ENCODE measurements at regions not wholly inside any gene's neighbourhood (a gene's known extent, or its start where the extent isn't known, plus 50 kb on each side); places are given as distances from the start of the nearest gene placed in this dataset.

GRCh38 chr1:195462152-195462551 is 1146.1 kb downstream of the KCNT2 start:
- Histone ChIP-seq H3K36me3 (ENCODE audit: control insufficient read depth in 4 of 4, insufficient read depth in 4 of 4, low read length in 4 of 4) (no peaks in the 10 kb centered on the region), H3K4me1 (ENCODE audit: control insufficient read depth in 5 of 5, insufficient read depth in 5 of 5, low read length in 5 of 5) (no peaks in the 10 kb centered on the region), H3K27ac (ENCODE audit: low read depth in 1 of 2, low read length in 1 of 2) (no peak overlapping the region), H3K9ac (ENCODE audit: insufficient read depth in 1 of 2, low read length in 2 of 2) (no peak overlapping the region), H3K9me3 (ENCODE audit: control insufficient read depth in 4 of 4, insufficient read depth in 3 of 4, low read length in 3 of 4) (no peaks in the 10 kb centered on the region), H3K4me3 (no peak overlapping the region), H3K27me3 (ENCODE audit: control insufficient read depth in 3 of 3, insufficient read depth in 3 of 3, low read length in 2 of 3) (no peaks in the 10 kb centered on the region)
- TF ChIP-seq CTCF (IDR thresholded peaks at IDR 0.05; ENCODE audit: control extremely low read depth, extremely low read depth): no peak
- DNase-seq (no peak), ATAC-seq (ENCODE audit: insufficient read depth, low FRiP score) (no peak)
- 84 to 92% methylated on average over 2 of the region's 2 CpGs for WGBS, 2 donors

DNA sequence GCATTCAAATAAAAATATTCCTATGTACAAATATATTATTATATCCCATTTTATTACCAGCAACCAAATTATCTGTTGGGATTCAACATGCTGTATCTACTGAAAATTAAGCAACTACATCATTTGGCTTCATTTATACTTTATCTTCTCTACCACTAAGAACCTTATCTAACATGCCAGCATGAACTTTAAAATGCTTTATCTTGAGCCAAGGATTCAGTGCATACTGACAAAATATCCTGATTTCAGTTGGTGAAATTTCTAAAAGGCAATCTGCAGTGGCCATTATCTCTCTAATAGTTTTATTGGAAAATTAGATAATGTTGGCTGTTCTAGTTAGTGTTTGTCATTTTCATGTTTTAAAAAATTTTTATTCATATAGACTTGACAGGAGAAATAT is 1149.9 kb downstream of the KCNT2 start:
- no peak overlapping the region for H3K9ac ChIP-seq (ENCODE audit: insufficient read depth in 1 of 2, low read length in 2 of 2)

DNA sequence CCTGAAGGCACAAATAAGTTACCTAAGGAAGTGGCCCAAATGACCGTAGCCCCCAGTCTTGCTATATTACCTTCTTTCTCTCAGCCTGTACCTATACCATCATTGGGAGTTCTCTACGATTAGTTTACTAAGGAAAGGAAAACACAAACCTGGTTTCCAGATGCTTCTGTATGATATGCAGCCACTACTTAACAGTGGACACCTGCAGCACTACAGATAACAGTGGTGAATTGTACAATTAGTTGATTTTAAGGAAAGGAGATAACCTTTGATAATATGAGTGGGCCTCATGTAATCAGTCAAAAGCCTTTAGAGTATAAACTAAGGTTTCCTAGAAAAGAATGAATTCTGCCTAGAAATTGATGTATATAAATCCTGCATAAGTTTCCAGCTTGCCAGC is 1157.4 kb downstream of the KCNT2 start:
- DNase-seq (no peak), ATAC-seq (ENCODE audit: insufficient read depth, low FRiP score) (no peak)
- no peaks in the 10 kb centered on the region for H3K27me3 ChIP-seq (ENCODE audit: control insufficient read depth in 3 of 3, insufficient read depth in 3 of 3, low read length in 2 of 3)
- no peak overlapping the region for H3K4me3 ChIP-seq
- peaks cover 0 to 7% (median 0%) of the 10 kb centered on the region in 4 donors for H3K9me3 ChIP-seq (ENCODE audit: control insufficient read depth in 4 of 4, insufficient read depth in 3 of 4, low read length in 3 of 4)
- no peaks in the 10 kb centered on the region for H3K36me3 ChIP-seq (ENCODE audit: control insufficient read depth in 4 of 4, insufficient read depth in 4 of 4, low read length in 4 of 4)
- TF ChIP-seq CTCF (IDR thresholded peaks at IDR 0.05; ENCODE audit: control extremely low read depth, extremely low read depth): no peak
- whole genome bisulfite sequencing, 2 donors: 55 to 64% methylated on average over 2 of the region's 2 CpGs
- H3K4me1 ChIP-seq (ENCODE audit: control insufficient read depth in 5 of 5, insufficient read depth in 5 of 5, low read length in 5 of 5): no peaks in the 10 kb centered on the region
- H3K27ac ChIP-seq (ENCODE audit: low read depth in 1 of 2, low read length in 1 of 2): no peak overlapping the region
- no peak overlapping the region for H3K9ac ChIP-seq (ENCODE audit: insufficient read depth in 1 of 2, low read length in 2 of 2)

More for the DNA sequence above, 1149.9 kb downstream of the KCNT2 start:
- Histone ChIP-seq H3K4me3 (no peak overlapping the region), H3K27ac (ENCODE audit: low read depth in 1 of 2, low read length in 1 of 2) (no peak overlapping the region), H3K36me3 (ENCODE audit: control insufficient read depth in 4 of 4, insufficient read depth in 4 of 4, low read length in 4 of 4) (no peaks in the 10 kb centered on the region), H3K27me3 (ENCODE audit: control insufficient read depth in 3 of 3, insufficient read depth in 3 of 3, low read length in 2 of 3) (no peaks in the 10 kb centered on the region), H3K9me3 (ENCODE audit: control insufficient read depth in 4 of 4, insufficient read depth in 3 of 4, low read length in 3 of 4) (no peaks in the 10 kb centered on the region), H3K4me1 (ENCODE audit: control insufficient read depth in 5 of 5, insufficient read depth in 5 of 5, low read length in 5 of 5) (no peaks in the 10 kb centered on the region)
- no peak for ATAC-seq (ENCODE audit: insufficient read depth, low FRiP score)
- no peak for TF ChIP-seq CTCF (IDR thresholded peaks at IDR 0.05; ENCODE audit: control extremely low read depth, extremely low read depth)
- DNase-seq: no peak

DNA sequence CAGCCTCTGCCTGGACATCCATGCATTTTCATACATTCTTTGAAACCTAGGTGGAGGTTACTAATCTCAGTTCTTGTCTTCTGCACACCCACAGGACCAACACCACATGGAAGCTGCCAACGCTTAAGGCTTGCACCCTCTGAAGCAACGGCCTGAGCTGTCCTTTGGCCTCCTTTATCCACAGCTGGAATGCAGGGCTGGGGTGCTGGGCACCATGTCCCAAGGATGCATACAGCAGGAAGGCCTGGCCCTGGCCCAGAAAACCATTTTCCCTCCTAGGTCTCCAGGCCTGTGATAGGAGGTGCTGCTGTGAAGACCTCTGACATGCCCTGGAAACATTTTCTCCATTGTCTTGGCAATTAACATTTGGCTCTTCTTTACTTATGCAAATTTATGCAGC is 1168.6 kb downstream of the KCNT2 start:
- 88 to 96% methylated on average over 2 of the region's 2 CpGs for WGBS, 2 donors

More for the DNA sequence above, 1168.6 kb downstream of the KCNT2 start:
- DNase-seq: no peak
- Histone ChIP-seq H3K36me3 (ENCODE audit: control insufficient read depth in 4 of 4, insufficient read depth in 4 of 4, low read length in 4 of 4) (no peaks in the 10 kb centered on the region), H3K27me3 (ENCODE audit: control insufficient read depth in 3 of 3, insufficient read depth in 3 of 3, low read length in 2 of 3) (no peaks in the 10 kb centered on the region), H3K4me1 (ENCODE audit: control insufficient read depth in 5 of 5, insufficient read depth in 5 of 5, low read length in 5 of 5) (no peaks in the 10 kb centered on the region), H3K27ac (ENCODE audit: low read depth in 1 of 2, low read length in 1 of 2) (no peak overlapping the region), H3K9me3 (ENCODE audit: control insufficient read depth in 4 of 4, insufficient read depth in 3 of 4, low read length in 3 of 4) (no peaks in the 10 kb centered on the region), H3K4me3 (no peak overlapping the region), H3K9ac (ENCODE audit: insufficient read depth in 1 of 2, low read length in 2 of 2) (no peak overlapping the region)
- no peak for ATAC-seq (ENCODE audit: insufficient read depth, low FRiP score)
- TF ChIP-seq CTCF (IDR thresholded peaks at IDR 0.05; ENCODE audit: control extremely low read depth, extremely low read depth): no peak

Data from lung (tissue), 11 donors.